Lower leg skin (tissue), 4 donors: ENCODE measurements at regions not wholly inside any gene's neighbourhood (a gene's known extent, or its start where the extent isn't known, plus 50 kb on each side); places are given as distances from the start of the nearest gene placed in this dataset.

Experiments
- DNase-seq, 2 donors: peaks; one replicate each; pipeline ENCODE4 v3.0.0-alpha.2; 2019; ENCODE audit warnings: low spot score in 2 of 2
- H3K4me3 ChIP-seq: fragments of 200-600 bp; sonication (generic); 2 replicates; pipeline ENCODE4 v1.5.1; 2017; ENCODE audit warnings: mild to moderate bottlenecking, low read depth; ENCODE audit not compliant: poor library complexity, severe bottlenecking
- CTCF ChIP-seq, 3 donors: fragments of 450-650 bp; IDR thresholded peaks; one replicate each; pipeline ENCODE4 v1.5.1; 2016; ENCODE audit warnings: antibody characterized with exemption in 3 of 3, mild to moderate bottlenecking in 3 of 3, moderate library complexity in 2 of 3
- POLR2A ChIP-seq, 2 donors: fragments of 450-650 bp; IDR thresholded peaks; one replicate each; pipeline ENCODE4 v1.6.1; 2016 to 2017; ENCODE audit warnings: antibody characterized with exemption in 2 of 2, mild to moderate bottlenecking in 1 of 2, moderate library complexity in 1 of 2
- WGBS, 2 donors: methylation state at CpG; one replicate each; pipeline ENCODE4 v1.1.5; 2018; 5-methylcytosine and 5-hydroxymethylcytosine counted together
- intact Hi-C: fragments of 100-400 bp; cut with DNase I; formaldehyde crosslinking; loops from one replicate; pipeline ENCODE4 v1.15.0; 2023; ENCODE audit warnings: low total_unique reads

GRCh38 chr3:102017784-102018183 is 168.5 kb downstream of the NFKBIZ start:
- WGBS, 2 donors: 75 to 78% methylated on average over 2 of the region's 2 CpGs
- intact Hi-C loops: no loop called here
- DNase-seq: no peak
- no peak for TF ChIP-seq CTCF (IDR thresholded peaks at IDR 0.05)
- no peak for TF ChIP-seq POLR2A (IDR thresholded peaks at IDR 0.05)
- no peak overlapping the region for H3K4me3 ChIP-seq

- H3K4me3 ChIP-seq: no peak overlapping the region
- intact Hi-C loops: no loop called here
- no peak for TF ChIP-seq CTCF (IDR thresholded peaks at IDR 0.05)
- TF ChIP-seq POLR2A (IDR thresholded peaks at IDR 0.05): no peak
- DNase-seq: no peak
- 74 to 84% methylated on average over 7 of the region's 7 CpGs for WGBS, 2 donors
Observed at GRCh38 chr3:102018551-102018950, 169.2 kb downstream of the NFKBIZ start.

GRCh38 chr3:102020735-102021134 is 171.4 kb downstream of the NFKBIZ start:
- TF ChIP-seq CTCF (IDR thresholded peaks at IDR 0.05) (no peak), POLR2A (IDR thresholded peaks at IDR 0.05) (no peak)
- intact Hi-C loops: no loop called here
- no peak for DNase-seq
- WGBS, 2 donors: 89 to 94% methylated on average over 1 of the region's 1 CpG
- no peak overlapping the region for H3K4me3 ChIP-seq

GRCh38 chr3:102024270-102024904 is 175.1 kb downstream of the NFKBIZ start:
- no peak for DNase-seq
- H3K4me3 ChIP-seq: no peak overlapping the region
- TF ChIP-seq CTCF (IDR thresholded peaks at IDR 0.05) (no peak), POLR2A (IDR thresholded peaks at IDR 0.05) (no peak)
- intact Hi-C loops: no loop called here

- intact Hi-C loops: no loop called here
- H3K4me3 ChIP-seq: no peak overlapping the region
- no peak for DNase-seq
- 66 to 79% methylated on average over 2 of the region's 2 CpGs for WGBS, 2 donors
- TF ChIP-seq CTCF (IDR thresholded peaks at IDR 0.05) (no peak), POLR2A (IDR thresholded peaks at IDR 0.05) (no peak)
Observed at GRCh38 chr3:102025606-102026270, 176.4 kb downstream of the NFKBIZ start.

- H3K4me3 ChIP-seq: no peak overlapping the region
- intact Hi-C loops: no loop called here
- no peak for DNase-seq
- 89% methylated on average over 4 of the region's 4 CpGs for WGBS, 2 donors
- no peak for TF ChIP-seq POLR2A (IDR thresholded peaks at IDR 0.05)
- TF ChIP-seq CTCF (IDR thresholded peaks at IDR 0.05): no peak
Observed at GRCh38 chr3:102026656-102027055, 177.3 kb downstream of the NFKBIZ start.
